Neural crest cell (in vitro differentiated cells): ENCODE measurements at regions not wholly inside any gene's neighbourhood (a gene's known extent, or its start where the extent isn't known, plus 50 kb on each side); places are given as distances from the start of the nearest gene placed in this dataset.
A peak's percentile ranks its signal among the peaks of the same experiment; 100 is the strongest.

Source experiments
- DNase-seq: peaks from one replicate; pipeline ENCODE4 v3.0.0; 2021; ENCODE audit warnings: low read depth, mixed read lengths, low spot score
- H3K27ac Mint-ChIP-seq: one replicate; pipeline ENCODE4 v1.8.0; 2021; ENCODE audit warnings: mild to moderate bottlenecking, mixed read lengths; ENCODE audit not compliant: unreplicated experiment
- H3K27me3 Mint-ChIP-seq: 2 replicates; pipeline ENCODE4 v1.8.0; 2021; ENCODE audit warnings: low read depth, mild to moderate bottlenecking, mixed read lengths
- H3K36me3 Mint-ChIP-seq: 2 replicates; pipeline ENCODE4 v1.8.0; 2021; ENCODE audit warnings: low read depth, mild to moderate bottlenecking, mixed read lengths
- H3K4me1 Mint-ChIP-seq: 2 replicates; pipeline ENCODE4 v1.8.0; 2021; ENCODE audit warnings: mixed read lengths
- H3K4me3 Mint-ChIP-seq: one replicate; pipeline ENCODE4 v1.8.0; 2021; ENCODE audit warnings: mild to moderate bottlenecking, mixed read lengths
- H3K9me3 Mint-ChIP-seq: 2 replicates; pipeline ENCODE4 v1.8.0; 2021; ENCODE audit warnings: mixed read lengths
- CTCF ChIP-seq: fragments of 200-600 bp; sonication (generic); conservative IDR thresholded peaks from 2 replicates; pipeline ENCODE4 v1.5.0; 2021; ENCODE audit warnings: antibody characterized with exemption, mild to moderate bottlenecking

- TF ChIP-seq CTCF: no peak
- H3K4me3 Mint-ChIP-seq: no peak overlapping the region
- no peak overlapping the region for H3K27ac Mint-ChIP-seq
- H3K4me1 Mint-ChIP-seq: no peaks in the 10 kb centered on the region
- H3K27me3 Mint-ChIP-seq: no peaks in the 10 kb centered on the region
- peaks cover 2% of the 10 kb centered on the region for H3K9me3 Mint-ChIP-seq
- DNase-seq: no peak
- H3K36me3 Mint-ChIP-seq: no peaks in the 10 kb centered on the region
Observed at GRCh38 chr12:17949558-17950141, 140.3 kb downstream of the RERGL start.

GRCh38 chr12:17928708-17929366 is 161.2 kb downstream of the RERGL start:
- H3K9me3 Mint-ChIP-seq: no peaks in the 10 kb centered on the region
- no peak overlapping the region for H3K27ac Mint-ChIP-seq
- H3K4me3 Mint-ChIP-seq: no peak overlapping the region
- DNase-seq: no peak
- no peaks in the 10 kb centered on the region for H3K36me3 Mint-ChIP-seq
- H3K4me1 Mint-ChIP-seq: no peaks in the 10 kb centered on the region
- H3K27me3 Mint-ChIP-seq: no peaks in the 10 kb centered on the region
- peak; percentile 49 for TF ChIP-seq CTCF

DNA sequence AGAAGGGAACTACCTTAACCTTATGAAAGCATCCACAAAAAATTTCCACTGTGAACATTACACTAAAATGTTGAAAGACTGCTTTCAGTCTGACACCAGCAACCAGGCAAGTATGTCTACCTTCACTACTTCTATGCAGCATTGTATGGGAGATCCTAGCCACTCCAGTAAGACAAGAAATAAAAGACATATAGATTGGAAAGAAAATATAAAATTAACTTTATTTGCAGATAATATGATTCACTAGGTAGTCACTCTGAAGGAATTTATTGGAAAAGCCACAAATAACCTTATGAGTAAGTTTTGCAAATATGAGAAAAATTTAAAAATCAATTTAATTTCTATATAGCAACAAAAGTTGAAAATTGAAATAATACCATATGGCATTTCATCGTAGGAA is 172.0 kb downstream of the RERGL start:
- DNase-seq: no peak
- Mint-ChIP-seq H3K4me1 (no peaks in the 10 kb centered on the region), H3K27me3 (no peaks in the 10 kb centered on the region), H3K4me3 (no peak overlapping the region), H3K36me3 (no peaks in the 10 kb centered on the region), H3K27ac (no peak overlapping the region), H3K9me3 (peaks cover 6% of the 10 kb centered on the region)
- no peak for TF ChIP-seq CTCF

DNA sequence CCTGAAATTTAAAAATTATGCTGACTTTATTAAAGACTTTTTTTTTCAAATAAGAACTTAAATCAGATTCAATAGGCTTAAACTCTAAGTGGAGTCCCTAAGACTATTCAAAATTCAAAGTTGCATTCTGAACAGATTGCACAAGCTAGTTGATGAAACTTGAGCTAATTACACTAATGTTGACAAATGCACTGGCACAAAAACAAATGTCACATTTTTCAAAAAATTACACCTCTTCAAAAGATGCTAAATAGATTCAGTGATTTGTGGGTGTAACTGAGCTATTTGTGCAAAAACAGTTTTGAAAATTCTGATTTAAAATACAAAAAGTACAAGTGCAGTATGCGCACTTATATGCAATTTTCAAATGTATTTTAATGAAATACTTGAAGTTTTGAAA is 205.4 kb downstream of the RERGL start:
- no peaks in the 10 kb centered on the region for H3K4me1 Mint-ChIP-seq
- H3K27me3 Mint-ChIP-seq: no peaks in the 10 kb centered on the region
- no peak overlapping the region for H3K4me3 Mint-ChIP-seq
- DNase-seq: no peak
- no peak overlapping the region for H3K27ac Mint-ChIP-seq
- peaks cover 2% of the 10 kb centered on the region for H3K9me3 Mint-ChIP-seq
- TF ChIP-seq CTCF: no peak
- no peaks in the 10 kb centered on the region for H3K36me3 Mint-ChIP-seq

GRCh38 chr12:17878714-17879113 is 211.3 kb downstream of the RERGL start:
- Mint-ChIP-seq H3K9me3 (peaks cover 5% of the 10 kb centered on the region), H3K4me1 (no peaks in the 10 kb centered on the region), H3K4me3 (no peak overlapping the region)

More at GRCh38 chr12:17878714-17879113, 211.3 kb downstream of the RERGL start:
- no peaks in the 10 kb centered on the region for H3K27me3 Mint-ChIP-seq
- TF ChIP-seq CTCF: no peak
- no peaks in the 10 kb centered on the region for H3K36me3 Mint-ChIP-seq
- DNase-seq: no peak
- no peak overlapping the region for H3K27ac Mint-ChIP-seq
